OCI-LY3 (cell line): ENCODE measurements at regions not wholly inside any gene's neighbourhood (a gene's known extent, or its start where the extent isn't known, plus 50 kb on each side); places are given as distances from the start of the nearest gene placed in this dataset.

Experiments
- CTCF ChIP-seq: fragments of 200-600, 300-600 bp; sonication (generic); IDR thresholded peaks from 2 replicates; pipeline ENCODE4 v1.5.1; 2014; ENCODE audit warnings: antibody characterized with exemption, low read length, low read depth
- EZH2phosphoT487 ChIP-seq: fragments of 200-600 bp; shearing (Covaris generic); IDR thresholded peaks from 2 replicates; pipeline ENCODE4 v1.6.1; 2018; ENCODE audit warnings: antibody characterized with exemption, mixed run types, low read depth

- no peak for TF ChIP-seq CTCF
- no peak for TF ChIP-seq EZH2phosphoT487
These were observed 63.5 kb upstream of the ZMYND8 start for GRCh38 chr20:47419953-47420514.
